Jurkat, Clone E6-1 (cell line): ENCODE measurements at regions not wholly inside any gene's neighbourhood (a gene's known extent, or its start where the extent isn't known, plus 50 kb on each side); places are given as distances from the start of the nearest gene placed in this dataset.
A peak's percentile ranks its signal among the peaks of the same experiment; 100 is the strongest.

ENCODE experiments used
- DNase-seq: peaks from one replicate; pipeline ENCODE4 v3.0.0-alpha.2; 2011; ENCODE audit warnings: low read depth, low spot score
- H3K4me3 ChIP-seq: 2 replicates; pipeline ENCODE4 v1.5.1; 2011; ENCODE audit warnings: mild to moderate bottlenecking, low read length, control low read depth, moderate library complexity

GRCh38 chr1:207971331-207972219, 60.6 kb upstream of the CD34 start:
- H3K4me3 ChIP-seq: no peak overlapping the region
- no peak for DNase-seq

DNA sequence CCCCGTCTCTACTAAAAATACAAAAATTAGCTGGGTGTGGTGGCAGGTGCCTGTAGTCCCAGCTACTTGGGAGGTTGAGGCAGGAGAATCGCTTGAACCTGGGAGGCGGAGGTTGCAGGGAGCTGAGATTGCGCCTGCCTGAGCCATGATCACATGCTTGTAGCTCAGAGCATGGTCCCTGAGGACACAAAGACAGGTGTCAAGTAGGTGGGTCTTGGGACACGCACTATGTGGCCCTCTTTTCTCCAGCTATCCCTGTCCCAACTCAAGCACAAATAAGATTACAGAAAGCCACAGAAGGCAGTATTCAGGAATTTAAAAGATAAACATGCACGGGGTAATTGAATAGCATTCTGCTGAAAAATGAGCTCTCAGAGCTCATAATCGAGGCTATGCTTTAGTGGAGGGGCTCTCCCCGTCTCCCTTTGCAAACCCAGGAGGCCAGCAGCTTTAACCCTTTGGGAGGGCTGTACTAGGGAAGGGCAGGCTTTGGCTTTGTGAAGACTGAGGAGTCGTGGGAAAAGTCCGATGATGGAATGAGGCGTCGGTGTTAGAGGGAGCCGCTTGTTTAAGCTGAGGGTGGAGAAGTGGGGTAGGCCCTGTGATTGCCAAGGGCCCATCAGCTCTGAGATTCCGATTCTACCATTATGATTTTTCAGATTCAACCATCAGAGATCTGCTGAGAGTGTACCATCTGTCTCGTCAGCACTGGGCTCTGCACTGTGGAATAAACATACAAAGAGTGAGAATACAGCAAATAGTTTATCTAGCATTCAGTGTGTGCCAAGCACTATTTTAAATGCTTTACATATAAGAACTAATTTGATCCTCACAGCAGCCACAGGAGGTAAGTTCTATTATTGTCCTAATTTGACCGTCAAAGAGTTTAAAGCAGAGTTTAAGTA, 59.7 kb upstream of the CD34 start:
- no peak overlapping the region for H3K4me3 ChIP-seq
- DNase-seq: no peak

GRCh38 chr1:207969528-207969927, 58.6 kb upstream of the CD34 start:
- DNase-seq: no peak
- no peak overlapping the region for H3K4me3 ChIP-seq

DNA sequence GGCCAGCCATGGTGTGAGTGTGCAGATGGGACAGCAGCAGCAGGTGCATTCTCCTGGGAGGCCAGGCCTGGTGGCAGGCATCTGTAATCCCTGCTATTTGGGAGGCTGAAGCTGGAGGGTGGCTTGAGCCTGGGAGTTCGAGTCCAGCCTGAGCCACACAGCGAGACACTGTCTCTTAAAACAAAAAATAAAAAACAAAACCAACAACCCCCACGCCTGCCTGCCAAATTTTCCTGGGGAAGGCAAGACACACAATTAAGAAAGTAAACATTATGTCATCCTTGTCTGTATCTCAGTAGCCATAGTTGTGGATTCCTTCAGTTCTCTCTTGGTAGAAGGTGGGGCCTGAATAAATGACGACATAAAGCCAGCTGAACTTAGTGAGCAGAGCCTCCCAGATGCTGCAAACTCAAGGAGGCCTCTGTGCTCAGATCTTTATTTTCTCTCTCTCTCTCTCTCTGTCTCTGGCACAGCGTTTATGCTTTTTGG, 57.6 kb upstream of the CD34 start:
- no peak for DNase-seq

GRCh38 chr1:207967703-207968102, 56.8 kb upstream of the CD34 start:
- no peak overlapping the region for H3K4me3 ChIP-seq
- DNase-seq: no peak

More for the DNA sequence above, 57.6 kb upstream of the CD34 start:
- H3K4me3 ChIP-seq: no peak overlapping the region

DNA sequence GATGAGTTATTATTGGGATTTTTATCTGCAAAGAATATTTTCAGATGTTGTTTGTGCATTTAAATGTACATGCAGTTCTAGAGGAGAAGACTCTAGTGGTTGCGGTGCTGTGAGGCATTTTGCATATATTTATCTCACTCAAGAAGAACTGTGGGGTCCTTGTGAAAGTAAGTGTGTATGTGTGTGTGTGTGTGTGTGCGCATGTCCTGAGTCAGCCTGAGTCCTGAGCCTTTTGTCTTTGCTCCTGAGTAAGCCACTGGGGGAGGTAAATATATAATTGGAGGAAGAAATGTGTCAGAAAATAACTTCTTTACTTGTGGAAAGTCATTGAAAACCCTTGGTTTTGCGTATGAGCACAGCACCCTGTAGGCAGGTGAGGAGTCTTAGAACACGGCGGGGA, 55.6 kb upstream of the CD34 start:
- no peak for DNase-seq
- no peak overlapping the region for H3K4me3 ChIP-seq

DNA sequence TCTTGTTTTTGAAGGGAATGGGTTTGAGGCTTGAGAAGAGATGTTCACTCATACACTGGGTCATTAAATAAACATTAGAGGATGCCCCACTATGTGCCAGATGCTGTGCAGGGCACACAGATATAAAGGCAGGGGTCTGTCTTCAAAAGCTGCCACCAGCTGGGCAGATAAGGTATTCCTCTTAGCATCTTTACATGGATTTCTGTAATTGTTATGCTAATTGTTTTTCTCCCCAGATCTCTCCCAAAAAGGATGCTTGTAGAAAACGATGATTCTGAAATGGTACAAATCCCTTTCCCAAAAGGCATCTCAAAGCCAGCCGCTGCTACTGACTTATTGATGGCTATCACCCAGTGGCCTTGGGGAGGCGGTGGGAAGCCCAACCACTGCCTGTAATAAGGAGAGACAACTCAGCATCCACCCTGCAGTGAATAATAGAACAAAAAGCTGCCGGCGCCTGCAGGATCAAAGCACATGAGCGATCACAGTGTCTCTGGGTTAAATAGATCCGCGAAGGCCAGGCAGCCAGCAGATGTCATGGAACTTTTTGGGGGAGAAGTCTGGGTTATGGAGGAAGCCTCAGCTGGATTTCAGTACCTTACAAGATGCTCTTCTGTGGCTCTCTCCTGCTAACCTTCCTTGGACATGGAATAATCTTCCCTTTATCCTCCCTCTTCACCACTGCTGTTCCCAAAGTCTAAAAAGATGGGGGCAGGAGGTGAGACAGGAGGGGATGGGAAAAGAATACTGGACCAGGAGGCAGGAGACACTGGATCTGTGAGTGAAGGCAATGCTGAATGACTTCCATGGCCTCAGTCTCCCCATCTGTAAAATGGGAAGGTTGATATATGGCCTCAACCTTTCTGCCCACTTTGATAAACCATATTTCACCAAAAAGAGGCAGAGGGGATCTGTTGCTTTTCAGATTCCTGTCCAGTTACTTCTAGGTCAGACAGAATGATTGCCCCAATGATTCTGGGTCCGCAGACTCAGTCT, 54.8 kb upstream of the CD34 start:
- no peak for DNase-seq
- H3K4me3 ChIP-seq: no peak overlapping the region

- DNase-seq: no peak
- H3K4me3 ChIP-seq: no peak overlapping the region
Observed at GRCh38 chr1:207964195-207964966, 53.5 kb upstream of the CD34 start.

DNA sequence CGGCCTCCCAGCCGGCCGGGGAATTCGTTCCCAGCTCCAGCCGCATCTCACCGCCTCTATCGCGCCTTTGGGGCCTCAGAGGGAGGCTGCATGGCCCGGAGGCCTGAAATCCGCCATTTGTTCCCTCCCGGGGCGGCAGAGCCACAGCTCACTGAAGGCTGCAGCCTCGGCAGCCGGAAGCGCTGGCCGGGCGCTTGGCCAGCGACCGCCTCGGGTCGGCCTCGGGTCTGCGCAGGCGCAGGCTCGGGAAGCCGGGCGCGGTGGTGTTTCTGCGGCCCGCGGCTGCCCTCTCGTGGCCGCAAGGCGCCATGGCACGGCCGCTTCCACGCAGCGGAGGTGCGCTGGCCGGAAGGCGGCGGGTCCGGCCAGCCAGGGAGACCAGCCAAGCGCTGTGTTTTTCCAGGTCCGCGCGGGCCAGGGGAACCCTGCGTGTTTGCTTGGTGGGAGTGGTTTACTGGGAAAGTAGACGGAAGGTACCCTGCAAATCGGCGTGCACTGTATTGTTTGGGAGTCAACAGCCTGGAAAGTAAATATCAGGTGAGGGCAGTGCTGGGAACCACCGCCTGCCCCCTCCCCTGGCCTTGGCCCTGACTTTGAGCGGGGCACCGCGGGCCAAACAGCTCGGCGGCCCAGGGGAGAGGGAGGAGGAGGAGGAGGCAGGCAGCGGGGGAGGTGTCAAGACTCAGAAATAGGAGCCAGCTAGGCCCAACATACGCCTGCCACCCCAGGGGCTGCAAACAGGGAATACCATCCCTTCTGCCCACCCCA, 52.7 kb upstream of the CD34 start:
- H3K4me3 ChIP-seq: peak overlapping the region; percentile 69
- peak; percentile 40 for DNase-seq

DNA sequence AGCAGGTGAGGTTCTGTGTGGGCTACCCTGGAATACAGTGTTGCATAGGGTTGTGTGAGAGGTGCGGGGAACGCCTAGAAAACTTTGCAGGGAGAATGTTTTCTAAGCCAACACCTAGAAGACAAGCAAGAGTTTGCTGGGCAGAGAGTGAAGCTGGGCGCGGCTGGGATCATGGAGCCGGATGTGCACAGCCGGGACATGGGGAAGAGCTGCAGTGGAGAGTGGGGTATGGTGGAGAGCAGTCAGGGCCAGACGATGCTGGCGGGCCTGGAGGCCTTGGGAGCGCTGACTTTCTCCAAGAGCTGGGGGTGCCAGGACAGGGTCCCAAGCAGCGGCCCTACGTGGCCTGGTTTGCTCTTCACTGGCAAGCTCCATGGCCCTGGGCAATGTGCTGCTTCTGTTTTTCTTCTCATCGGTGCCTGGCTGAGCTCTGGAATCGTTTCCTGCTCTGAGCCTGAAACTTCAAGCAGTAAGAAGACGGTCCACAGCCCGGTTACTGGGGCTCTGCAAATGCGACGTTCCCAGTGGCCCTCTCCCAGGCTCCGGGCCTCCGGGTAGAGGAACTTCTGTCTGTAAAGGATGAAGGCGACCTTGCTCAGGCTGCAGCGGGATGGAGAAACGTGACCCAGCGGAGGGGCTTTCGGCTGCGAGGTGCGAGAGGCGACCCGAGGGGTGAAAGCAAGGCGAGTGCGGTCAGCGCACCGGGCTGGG, 51.9 kb upstream of the CD34 start:
- peak overlapping the region; percentile 69 for H3K4me3 ChIP-seq
- no peak for DNase-seq
